Naive B cell (primary cell): ENCODE measurements at regions not wholly inside any gene's neighbourhood (a gene's known extent, or its start where the extent isn't known, plus 50 kb on each side); places are given as distances from the start of the nearest gene placed in this dataset.
"Not testable (repeated sequence)": the region's sequence is repeated elsewhere in the genome, so short reads cannot be mapped to it uniquely, and the experiment has no call there.

ENCODE experiments used
- ATAC-seq, 2 donors: fragments of 150-1000 bp; cut with Tn5 transposase; 2 replicates each; pipeline ENCODE4 v1.10.0; 2021; ENCODE audit warnings: low read depth in 2 of 2, mild to moderate bottlenecking in 2 of 2, moderate library complexity in 2 of 2
- DNase-seq: peaks from one replicate; pipeline ENCODE4 v3.0.0; 2022
- H3K27ac Mint-ChIP-seq, 6 donors: one replicate each; pipeline ENCODE4 v1.8.0; 2020 to 2022; ENCODE audit warnings: mild to moderate bottlenecking in 6 of 6, mixed read lengths in 6 of 6, moderate library complexity in 5 of 6, inconsistent platforms in 2 of 6
- H3K27me3 Mint-ChIP-seq, 3 donors: one replicate each; pipeline ENCODE4 v1.8.0; 2021 to 2022; ENCODE audit warnings: mixed read lengths in 3 of 3, mild to moderate bottlenecking in 1 of 3
- H3K36me3 Mint-ChIP-seq, 2 donors: one replicate each; pipeline ENCODE4 v1.8.0; 2020 to 2022; ENCODE audit warnings: mixed read lengths in 2 of 2, inconsistent platforms in 1 of 2, mild to moderate bottlenecking in 1 of 2
- H3K4me1 Mint-ChIP-seq, 3 donors: one replicate each; pipeline ENCODE4 v1.8.0; 2020 to 2022; ENCODE audit warnings: mixed read lengths in 3 of 3, inconsistent platforms in 1 of 3, mild to moderate bottlenecking in 1 of 3, moderate library complexity in 1 of 3
- H3K4me3 Mint-ChIP-seq, 8 donors: one replicate each; pipeline ENCODE4 v1.8.0; 2020 to 2022; ENCODE audit warnings: mild to moderate bottlenecking in 8 of 8, mixed read lengths in 8 of 8, moderate library complexity in 8 of 8, inconsistent platforms in 2 of 8
- H3K9me3 Mint-ChIP-seq, 7 donors: one replicate each; pipeline ENCODE4 v1.8.0; 2020 to 2022; ENCODE audit warnings: mixed read lengths in 7 of 7, mild to moderate bottlenecking in 5 of 7, inconsistent platforms in 2 of 7, moderate library complexity in 1 of 7

- Mint-ChIP-seq H3K27me3 (no peaks in the 10 kb centered on the region), H3K36me3 (no peaks in the 10 kb centered on the region), H3K4me3 (no peak overlapping the region), H3K4me1 (no peaks in the 10 kb centered on the region), H3K9me3 (peaks cover 3 to 30% (median 13%) of the 10 kb centered on the region in 7 donors), H3K27ac (no peak overlapping the region)
- DNase-seq = no peak
- no peak for ATAC-seq
Measured at GRCh38 chr3:176159796-176160195, 1037.5 kb downstream of the TBL1XR1 start.

DNA sequence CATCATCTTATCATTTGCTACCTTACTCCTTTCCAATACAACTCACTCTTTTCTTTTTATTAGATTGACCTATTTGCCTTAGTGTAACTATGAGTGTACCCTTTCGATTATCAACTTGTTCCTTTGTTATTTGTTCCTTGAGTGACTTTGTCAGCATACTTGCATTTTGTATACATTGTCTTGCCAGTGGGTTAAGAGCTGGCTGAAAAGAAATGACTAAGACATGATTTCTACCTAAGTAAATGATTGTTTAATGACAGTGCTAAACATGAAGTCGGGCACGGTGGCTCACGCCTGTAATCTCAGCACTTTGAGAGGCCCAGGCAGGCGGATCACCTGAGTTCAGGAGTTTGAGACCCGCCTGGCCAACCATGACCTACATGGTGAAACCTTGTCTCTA, 1042.3 kb downstream of the TBL1XR1 start:
- no peak for DNase-seq
- no peaks in the 10 kb centered on the region for H3K36me3 Mint-ChIP-seq
- H3K9me3 Mint-ChIP-seq = peaks cover 3 to 11% (median 7%) of the 10 kb centered on the region in 7 donors
- no peak overlapping the region for H3K4me3 Mint-ChIP-seq
- no peaks in the 10 kb centered on the region for H3K27me3 Mint-ChIP-seq
- H3K27ac Mint-ChIP-seq = no peak overlapping the region
- no peak for ATAC-seq
- no peaks in the 10 kb centered on the region for H3K4me1 Mint-ChIP-seq

- H3K9me3 Mint-ChIP-seq = peaks cover 0 to 8% (median 0%) of the 10 kb centered on the region in 7 donors
- DNase-seq (no peak), ATAC-seq (no peak)
- no peak overlapping the region for H3K27ac Mint-ChIP-seq
- H3K4me3 Mint-ChIP-seq = no peak overlapping the region
- H3K27me3 Mint-ChIP-seq = no peaks in the 10 kb centered on the region
- H3K36me3 Mint-ChIP-seq = no peaks in the 10 kb centered on the region
- H3K4me1 Mint-ChIP-seq = no peaks in the 10 kb centered on the region
Measured at GRCh38 chr3:176149567-176149966, 1047.7 kb downstream of the TBL1XR1 start.

- DNase-seq (no peak), ATAC-seq (no peak)
- Mint-ChIP-seq H3K27me3 (no peaks in the 10 kb centered on the region), H3K9me3 (peaks cover 0 to 18% (median 0%) of the 10 kb centered on the region in 7 donors), H3K4me1 (no peaks in the 10 kb centered on the region), H3K36me3 (no peaks in the 10 kb centered on the region), H3K4me3 (no peak overlapping the region), H3K27ac (no peak overlapping the region)
Measured at GRCh38 chr3:176147251-176147650, 1050.0 kb downstream of the TBL1XR1 start.

DNA sequence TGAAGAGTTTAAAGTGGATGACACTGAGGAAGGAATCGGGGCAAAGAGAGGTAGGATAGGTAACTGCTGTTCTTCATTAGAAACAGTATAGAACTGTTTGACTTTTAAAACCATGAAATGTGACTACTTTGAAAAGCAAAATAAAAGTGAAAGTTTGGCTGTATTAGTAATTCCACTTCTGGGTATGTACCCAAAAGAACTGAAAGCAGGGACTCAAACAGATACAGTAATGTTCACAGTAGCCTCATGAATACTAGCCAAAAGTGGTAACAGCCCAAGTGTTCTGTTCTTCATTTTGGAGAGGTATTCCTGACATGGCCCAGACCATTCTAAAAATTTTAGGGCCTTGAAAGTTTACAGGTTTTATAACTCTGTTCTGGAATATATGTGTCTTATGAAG, 1055.4 kb downstream of the TBL1XR1 start:
- no peaks in the 10 kb centered on the region for H3K36me3 Mint-ChIP-seq
- no peaks in the 10 kb centered on the region for H3K27me3 Mint-ChIP-seq
- H3K4me1 Mint-ChIP-seq = no peaks in the 10 kb centered on the region
- no peak overlapping the region for H3K27ac Mint-ChIP-seq
- ATAC-seq = no peak
- peaks cover 6 to 18% (median 10%) of the 10 kb centered on the region in 7 donors for H3K9me3 Mint-ChIP-seq
- H3K4me3 Mint-ChIP-seq = no peak overlapping the region
- no peak for DNase-seq

DNA sequence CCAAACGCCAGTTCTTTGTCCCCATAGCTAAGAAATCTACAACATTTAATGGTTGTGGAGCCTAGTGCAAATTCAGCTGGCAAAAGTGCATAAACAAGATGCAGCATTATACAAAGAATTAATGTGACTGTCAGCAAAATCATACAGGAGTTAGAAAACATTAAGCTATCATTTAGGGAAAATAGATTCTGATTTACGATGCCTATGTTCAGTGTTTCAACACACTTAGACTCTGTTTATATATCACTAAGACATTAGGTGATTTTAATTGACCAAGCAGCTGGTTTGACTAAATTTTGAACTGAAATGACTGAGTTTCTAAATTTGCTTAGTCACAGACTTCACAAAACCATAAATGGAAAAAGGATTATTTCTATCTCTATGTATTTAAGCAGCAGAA, 1076.8 kb downstream of the TBL1XR1 start:
- no peak for DNase-seq
- Mint-ChIP-seq H3K4me1 (no peaks in the 10 kb centered on the region), H3K27ac (no peak overlapping the region), H3K4me3 (no peak overlapping the region), H3K27me3 (no peaks in the 10 kb centered on the region), H3K9me3 (peaks cover 0 to 16% (median 9%) of the 10 kb centered on the region in 7 donors), H3K36me3 (no peaks in the 10 kb centered on the region)
- ATAC-seq = no peak

DNA sequence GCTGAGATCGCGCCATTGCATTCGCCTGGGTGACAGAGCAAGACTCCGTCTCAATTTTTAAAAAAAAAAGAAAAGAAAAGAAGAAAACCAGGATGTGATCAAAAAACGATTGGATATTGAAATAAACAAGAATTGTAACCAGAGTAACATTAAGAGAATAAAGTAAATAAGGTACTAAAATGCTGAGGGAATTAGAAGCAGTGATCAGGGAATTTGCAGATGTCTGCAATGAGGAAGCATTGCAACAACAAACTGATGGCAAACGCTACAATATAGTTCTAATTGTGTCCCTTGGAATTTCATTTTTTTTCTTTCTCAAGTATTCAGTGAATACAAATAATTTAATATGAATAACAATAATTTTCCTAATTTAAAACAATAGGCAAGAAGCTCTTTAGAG, 1077.5 kb downstream of the TBL1XR1 start:
- Mint-ChIP-seq H3K27me3 (no peaks in the 10 kb centered on the region), H3K27ac (no peak overlapping the region), H3K4me3 (no peak overlapping the region), H3K4me1 (no peaks in the 10 kb centered on the region), H3K9me3 (peaks cover 0 to 14% (median 9%) of the 10 kb centered on the region in 7 donors), H3K36me3 (no peaks in the 10 kb centered on the region)
- ATAC-seq = no peak
- no peak for DNase-seq

DNA sequence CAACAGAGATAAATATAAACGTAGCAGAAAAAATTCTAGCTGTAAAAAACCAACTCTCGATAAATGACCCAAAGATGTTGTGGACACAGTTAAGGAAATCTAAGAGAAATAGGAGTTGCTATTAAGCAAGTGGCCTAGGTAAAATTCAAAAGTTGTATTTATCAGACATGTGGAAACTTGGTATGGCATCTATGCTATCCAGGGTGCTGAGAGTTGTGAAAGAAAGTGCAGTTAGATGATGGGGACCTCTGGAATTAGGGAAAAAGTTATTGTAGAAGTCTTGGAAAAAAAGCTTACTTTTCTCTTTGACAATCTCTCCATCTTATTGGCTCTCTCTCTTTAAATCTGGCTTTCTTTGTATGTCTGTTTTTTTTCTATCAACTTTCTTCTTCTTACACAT, 1090.9 kb downstream of the TBL1XR1 start:
- Mint-ChIP-seq H3K4me3 (no peak overlapping the region), H3K27me3 (no peaks in the 10 kb centered on the region), H3K27ac (no peak overlapping the region), H3K36me3 (no peaks in the 10 kb centered on the region), H3K4me1 (no peaks in the 10 kb centered on the region), H3K9me3 (peaks cover 4 to 12% (median 10%) of the 10 kb centered on the region in 7 donors)
- no peak for ATAC-seq
- no peak for DNase-seq

DNA sequence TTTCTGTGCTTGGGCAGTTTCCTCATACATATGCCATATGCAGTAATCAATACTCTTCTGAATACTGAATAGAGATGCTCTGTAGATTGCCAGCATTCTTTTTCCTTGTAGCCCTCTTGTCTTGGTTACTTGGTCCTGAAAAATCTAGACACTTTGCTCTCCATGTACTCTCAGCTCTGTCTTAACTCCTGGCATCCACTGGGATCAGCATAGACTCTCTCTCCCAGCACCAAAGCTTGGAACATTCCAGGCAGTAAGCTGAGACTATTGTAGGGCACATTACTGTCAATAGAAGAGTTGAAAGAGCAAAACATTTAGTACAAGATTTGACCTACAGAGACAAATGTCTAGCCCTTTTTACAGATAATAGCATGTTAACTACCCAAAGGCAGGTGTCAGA, 1100.3 kb downstream of the TBL1XR1 start:
- DNase-seq = no peak
- Mint-ChIP-seq H3K36me3 (no peaks in the 10 kb centered on the region), H3K27me3 (no peaks in the 10 kb centered on the region), H3K9me3 (peaks cover 4 to 12% (median 9%) of the 10 kb centered on the region in 7 donors), H3K4me3 (no peak overlapping the region), H3K4me1 (no peaks in the 10 kb centered on the region), H3K27ac (no peak overlapping the region)
- ATAC-seq = no peak

DNA sequence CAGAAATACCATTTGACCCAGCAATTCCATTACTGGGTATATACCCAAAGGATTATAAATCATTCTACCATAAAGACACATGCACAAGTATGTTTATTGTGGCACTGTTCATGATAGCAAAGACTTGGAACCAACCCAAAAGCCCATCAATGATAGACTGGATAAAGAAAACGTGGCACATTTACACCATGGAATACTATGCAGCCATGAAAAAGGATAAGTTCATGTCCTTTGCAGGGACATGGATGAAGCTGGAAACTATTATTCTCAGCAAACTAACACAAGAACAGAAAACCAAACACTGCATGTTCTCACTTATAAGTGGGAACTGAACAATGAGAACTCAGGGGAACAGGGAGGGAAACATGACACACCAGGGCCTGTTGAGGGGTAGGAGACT, 1103.4 kb downstream of the TBL1XR1 start:
- not testable (repeated sequence) for DNase-seq, H3K4me1 Mint-ChIP-seq, H3K27me3 Mint-ChIP-seq, H3K36me3 Mint-ChIP-seq, H3K27ac Mint-ChIP-seq, H3K4me3 Mint-ChIP-seq, ATAC-seq
- H3K9me3 Mint-ChIP-seq = peaks cover 0 to 12% (median 7%) of the 10 kb centered on the region in 7 donors

- Mint-ChIP-seq H3K9me3 (peaks cover 2 to 12% (median 6%) of the 10 kb centered on the region in 7 donors), H3K27ac (no peak overlapping the region), H3K4me1 (no peaks in the 10 kb centered on the region), H3K36me3 (no peaks in the 10 kb centered on the region), H3K27me3 (no peaks in the 10 kb centered on the region), H3K4me3 (no peak overlapping the region)
- ATAC-seq = no peak
- DNase-seq = no peak
Measured at GRCh38 chr3:176090727-176091126, 1106.6 kb downstream of the TBL1XR1 start.

- no peak for ATAC-seq
Measured at GRCh38 chr3:176088962-176089383, 1108.3 kb downstream of the TBL1XR1 start.

DNA sequence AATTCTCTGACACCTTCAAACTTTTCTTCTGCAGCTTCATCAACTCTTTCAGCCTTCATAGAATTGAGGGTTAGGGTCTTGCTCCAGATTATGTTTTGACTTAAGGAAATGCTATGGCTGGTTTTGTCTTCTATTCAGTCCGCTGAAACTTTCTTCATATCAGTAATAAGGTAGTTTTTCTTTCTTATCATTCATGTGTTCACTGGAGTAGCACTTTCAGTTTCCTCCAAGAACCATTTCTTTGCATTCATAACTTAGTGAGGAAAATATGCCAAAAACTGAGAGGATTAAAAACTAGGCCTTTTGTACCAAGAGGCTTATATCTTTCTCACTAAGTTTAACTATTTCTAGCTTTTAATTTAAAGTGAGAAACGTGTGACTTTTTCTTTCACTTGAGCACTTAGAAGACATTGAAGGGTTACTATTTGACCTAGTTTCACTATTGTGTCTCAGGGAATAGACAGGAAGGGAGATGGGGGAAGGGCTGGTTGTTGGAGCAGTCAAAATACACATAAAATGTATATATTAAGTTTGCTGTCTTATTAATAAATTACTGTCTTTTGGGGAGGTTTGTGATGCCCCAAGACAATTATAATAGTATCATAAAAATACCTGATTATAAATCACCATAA, 1110.1 kb downstream of the TBL1XR1 start:
- no peaks in the 10 kb centered on the region for H3K27me3 Mint-ChIP-seq
- ATAC-seq (no peak), DNase-seq (no peak)
- H3K27ac Mint-ChIP-seq = no peak overlapping the region
- peaks cover 0 to 8% (median 5%) of the 10 kb centered on the region in 7 donors for H3K9me3 Mint-ChIP-seq
- no peak overlapping the region for H3K4me3 Mint-ChIP-seq
- H3K4me1 Mint-ChIP-seq = no peaks in the 10 kb centered on the region
- no peaks in the 10 kb centered on the region for H3K36me3 Mint-ChIP-seq

More at GRCh38 chr3:176088962-176089383, 1108.3 kb downstream of the TBL1XR1 start:
- Mint-ChIP-seq H3K27me3 (no peaks in the 10 kb centered on the region), H3K36me3 (no peaks in the 10 kb centered on the region), H3K27ac (no peak overlapping the region), H3K4me3 (no peak overlapping the region), H3K9me3 (peaks cover 2 to 10% (median 6%) of the 10 kb centered on the region in 7 donors), H3K4me1 (no peaks in the 10 kb centered on the region)
- no peak for DNase-seq

DNA sequence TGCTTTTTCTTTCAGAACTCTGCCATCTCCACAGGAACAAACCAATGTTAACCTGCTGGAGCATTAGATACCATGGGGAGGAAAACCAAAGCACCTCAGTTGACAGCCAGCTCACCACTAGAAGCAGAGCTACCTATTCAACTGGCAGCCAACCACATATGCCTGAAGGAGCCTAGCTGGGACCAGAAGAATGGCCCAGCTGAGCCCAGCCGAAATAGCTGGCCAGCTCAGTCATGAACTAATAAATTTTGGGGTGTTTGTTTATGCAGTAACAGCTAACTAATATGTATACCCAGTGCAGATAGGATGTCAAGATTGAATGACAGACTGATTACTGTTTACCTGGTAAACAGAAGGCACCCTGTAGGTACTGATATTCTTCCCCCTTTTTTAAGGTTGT, 1117.5 kb downstream of the TBL1XR1 start:
- Mint-ChIP-seq H3K27me3 (no peaks in the 10 kb centered on the region), H3K9me3 (peaks cover 0 to 14% (median 8%) of the 10 kb centered on the region in 7 donors), H3K27ac (no peak overlapping the region), H3K4me3 (no peak overlapping the region), H3K4me1 (no peaks in the 10 kb centered on the region), H3K36me3 (no peaks in the 10 kb centered on the region)
- DNase-seq (no peak), ATAC-seq (no peak)

DNA sequence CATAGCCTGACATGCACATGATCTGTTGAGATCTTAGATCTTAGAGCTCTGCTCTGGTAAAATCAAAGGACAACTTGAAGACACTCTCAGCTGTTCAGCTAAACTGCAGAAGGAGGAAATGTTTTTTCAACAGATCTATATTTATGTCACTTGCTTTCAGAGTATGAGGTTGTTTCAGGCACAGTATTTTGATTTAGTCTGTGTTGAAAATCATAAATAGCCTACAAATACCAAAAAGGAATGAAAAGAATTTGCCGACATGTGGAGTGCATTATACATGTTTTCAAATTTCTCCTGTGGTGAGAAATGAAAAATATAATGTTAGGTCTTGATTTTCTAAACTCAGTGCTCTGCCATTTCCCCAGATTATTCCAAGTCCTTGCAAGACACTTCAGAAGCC, 1118.4 kb downstream of the TBL1XR1 start:
- no peak overlapping the region for H3K27ac Mint-ChIP-seq

More for the DNA sequence above, 1118.4 kb downstream of the TBL1XR1 start:
- no peaks in the 10 kb centered on the region for H3K36me3 Mint-ChIP-seq
- ATAC-seq (no peak), DNase-seq (no peak)
- H3K9me3 Mint-ChIP-seq = peaks cover 1 to 14% (median 12%) of the 10 kb centered on the region in 7 donors
- no peaks in the 10 kb centered on the region for H3K4me1 Mint-ChIP-seq
- no peaks in the 10 kb centered on the region for H3K27me3 Mint-ChIP-seq
- no peak overlapping the region for H3K4me3 Mint-ChIP-seq
